DND-41 (cell line): ENCODE measurements at regions not wholly inside any gene's neighbourhood (a gene's known extent, or its start where the extent isn't known, plus 50 kb on each side); places are given as distances from the start of the nearest gene placed in this dataset.
"Not testable (repeated sequence)": the region's sequence is repeated elsewhere in the genome, so short reads cannot be mapped to it uniquely, and the experiment has no call there.

Source experiments
- ATAC-seq: fragments of 200-7000 bp; cut with Tn5 transposase; 3 replicates; pipeline ENCODE4 v1.9.1; 2021; ENCODE audit warnings: low read depth; ENCODE audit not compliant: insufficient read depth
- DNase-seq: peaks from one replicate; pipeline ENCODE4 v3.0.0-alpha.2; 2020
- H2AFZ ChIP-seq: 2 replicates; pipeline ENCODE4 v1.6.0; 2012; ENCODE audit warnings: low read depth, low read length
- H3K27ac ChIP-seq: 2 replicates; pipeline ENCODE4 v1.5.1; 2012; ENCODE audit warnings: low read length, inconsistent platforms
- H3K27me3 ChIP-seq: fragments of 200-600 bp; sonication (generic); 2 replicates; pipeline ENCODE4 v1.6.0; 2012; ENCODE audit warnings: low read length, mild to moderate bottlenecking, inconsistent platforms; ENCODE audit not compliant: insufficient read depth, poor library complexity
- H3K36me3 ChIP-seq: 2 replicates; pipeline ENCODE4 v1.5.1; 2012; ENCODE audit warnings: low read length, inconsistent platforms; ENCODE audit not compliant: insufficient read depth
- H3K4me1 ChIP-seq: 2 replicates; pipeline ENCODE4 v1.5.1; 2012; ENCODE audit warnings: mild to moderate bottlenecking, low read length; ENCODE audit not compliant: insufficient read depth
- H3K4me2 ChIP-seq: 2 replicates; pipeline ENCODE4 v1.6.0; 2012; ENCODE audit warnings: mild to moderate bottlenecking, moderate library complexity, low read length, inconsistent platforms; ENCODE audit not compliant: insufficient read depth
- H3K4me3 ChIP-seq, 2 experiments: fragments of 200-600 bp in 1 of 2; shearing (Covaris generic) in 1 of 2; 2 replicates each; pipeline ENCODE4 v1.5.1; 2012 to 2016; ENCODE audit warnings: inconsistent platforms in 2 of 2, low read length in 2 of 2, mild to moderate bottlenecking in 2 of 2, low read depth in 1 of 2, moderate library complexity in 1 of 2
- H3K79me2 ChIP-seq: 2 replicates; pipeline ENCODE4 v1.6.0; 2012; ENCODE audit warnings: low read length, inconsistent platforms; ENCODE audit not compliant: insufficient read depth
- H3K9ac ChIP-seq: 2 replicates; pipeline ENCODE4 v1.6.0; 2012; ENCODE audit warnings: low read depth, mild to moderate bottlenecking, inconsistent platforms, low read length, moderate library complexity
- H3K9me3 ChIP-seq: 2 replicates; pipeline ENCODE4 v1.5.1; 2012; ENCODE audit warnings: low read length, moderate library complexity, mild to moderate bottlenecking, inconsistent platforms; ENCODE audit not compliant: insufficient read depth, severe bottlenecking
- H4K20me1 ChIP-seq: 2 replicates; pipeline ENCODE4 v1.6.0; 2012; ENCODE audit warnings: low read length; ENCODE audit not compliant: insufficient read depth
- EZH2 ChIP-seq: IDR thresholded peaks from 3 replicates; pipeline ENCODE4 v1.6.1; 2012; ENCODE audit warnings: borderline replicate concordance, low read depth, mild to moderate bottlenecking, moderate library complexity, low read length, inconsistent platforms; ENCODE audit not compliant: severe bottlenecking
- TF ChIP-seq, protein P1 (sequence below): IDR thresholded peaks from 2 replicates; pipeline ENCODE4 v1.5.1; 2012; ENCODE audit warnings: borderline replicate concordance, low read length, moderate library complexity, mild to moderate bottlenecking; ENCODE audit not compliant: poor library complexity, severe bottlenecking; ENCODE audit errors: extremely low read depth

GRCh38 chr12:97647142-97647541 is 184.5 kb downstream of the RMST start:
- H2AFZ ChIP-seq, result no peak overlapping the region
- no peak overlapping the region for H3K9ac ChIP-seq
- no peaks in the 10 kb centered on the region for H4K20me1 ChIP-seq
- no peaks in the 10 kb centered on the region for H3K4me1 ChIP-seq
- H3K9me3 ChIP-seq, result no peaks in the 10 kb centered on the region
- no peaks in the 10 kb centered on the region for H3K79me2 ChIP-seq
- no peaks in the 10 kb centered on the region for H3K27me3 ChIP-seq
- ATAC-seq (no peak), DNase-seq (no peak)
- H3K27ac ChIP-seq, result no peak overlapping the region
- no peak overlapping the region for H3K4me2 ChIP-seq
- no peak overlapping the region for H3K4me3 ChIP-seq
- H3K36me3 ChIP-seq, result no peaks in the 10 kb centered on the region
- TF ChIP-seq, protein P1, sequence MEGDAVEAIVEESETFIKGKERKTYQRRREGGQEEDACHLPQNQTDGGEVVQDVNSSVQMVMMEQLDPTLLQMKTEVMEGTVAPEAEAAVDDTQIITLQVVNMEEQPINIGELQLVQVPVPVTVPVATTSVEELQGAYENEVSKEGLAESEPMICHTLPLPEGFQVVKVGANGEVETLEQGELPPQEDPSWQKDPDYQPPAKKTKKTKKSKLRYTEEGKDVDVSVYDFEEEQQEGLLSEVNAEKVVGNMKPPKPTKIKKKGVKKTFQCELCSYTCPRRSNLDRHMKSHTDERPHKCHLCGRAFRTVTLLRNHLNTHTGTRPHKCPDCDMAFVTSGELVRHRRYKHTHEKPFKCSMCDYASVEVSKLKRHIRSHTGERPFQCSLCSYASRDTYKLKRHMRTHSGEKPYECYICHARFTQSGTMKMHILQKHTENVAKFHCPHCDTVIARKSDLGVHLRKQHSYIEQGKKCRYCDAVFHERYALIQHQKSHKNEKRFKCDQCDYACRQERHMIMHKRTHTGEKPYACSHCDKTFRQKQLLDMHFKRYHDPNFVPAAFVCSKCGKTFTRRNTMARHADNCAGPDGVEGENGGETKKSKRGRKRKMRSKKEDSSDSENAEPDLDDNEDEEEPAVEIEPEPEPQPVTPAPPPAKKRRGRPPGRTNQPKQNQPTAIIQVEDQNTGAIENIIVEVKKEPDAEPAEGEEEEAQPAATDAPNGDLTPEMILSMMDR, result no peak
- TF ChIP-seq EZH2, result no peak

DNA sequence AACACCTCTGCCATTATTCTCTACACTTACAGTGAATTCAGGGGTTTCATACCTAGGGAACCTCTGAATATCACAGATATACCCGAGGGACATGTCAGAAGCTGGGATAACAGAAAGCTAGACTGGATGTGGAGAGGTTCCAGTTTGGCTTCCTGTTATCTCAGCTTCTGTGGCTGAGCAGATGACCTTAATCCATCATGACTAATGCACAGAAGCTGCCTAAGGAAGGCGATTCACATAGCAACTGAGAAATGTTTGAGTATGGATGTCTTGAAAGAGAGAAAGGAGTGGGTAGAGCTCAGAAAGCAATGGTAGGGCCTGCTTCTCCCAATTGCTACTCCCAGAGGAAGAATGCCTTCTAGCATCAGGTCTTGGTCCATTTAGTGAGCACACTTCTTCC is 187.6 kb downstream of the RMST start:
- Histone ChIP-seq H3K9ac (no peak overlapping the region), H3K27ac (no peak overlapping the region), H3K4me2 (no peak overlapping the region), H3K4me3 (no peak overlapping the region), H3K79me2 (no peaks in the 10 kb centered on the region), H4K20me1 (no peaks in the 10 kb centered on the region), H3K4me1 (no peaks in the 10 kb centered on the region), H3K36me3 (no peaks in the 10 kb centered on the region), H3K9me3 (no peaks in the 10 kb centered on the region), H2AFZ (no peak overlapping the region), H3K27me3 (no peaks in the 10 kb centered on the region)
- no peak for ATAC-seq
- TF ChIP-seq, protein P1, result no peak
- no peak for TF ChIP-seq EZH2
- no peak for DNase-seq

DNA sequence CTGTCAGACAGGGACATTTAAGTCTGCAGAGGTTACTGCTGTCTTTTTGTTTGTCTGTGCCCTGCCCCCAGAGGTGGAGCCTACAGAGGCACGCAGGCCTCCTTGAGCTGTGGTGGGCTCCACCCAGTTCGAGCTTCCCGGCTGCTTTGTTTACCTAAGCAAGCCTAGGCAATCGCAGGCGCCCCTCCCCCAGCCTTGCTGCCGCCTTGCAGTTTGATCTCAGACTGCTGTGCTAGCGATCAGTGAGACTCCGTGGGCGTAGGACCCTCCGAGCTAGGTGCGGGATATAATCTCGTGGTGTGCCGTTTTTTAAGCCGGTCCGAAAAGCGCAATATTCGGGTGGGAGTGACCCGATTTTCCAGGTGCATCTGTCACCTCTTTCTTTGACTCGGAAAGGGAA is 193.9 kb downstream of the RMST start:
- not testable (repeated sequence) for H4K20me1 ChIP-seq, H3K27me3 ChIP-seq, H3K9me3 ChIP-seq, H3K9ac ChIP-seq, H3K79me2 ChIP-seq, H3K4me3 ChIP-seq, DNase-seq, H3K4me2 ChIP-seq, ATAC-seq, H3K27ac ChIP-seq, H3K36me3 ChIP-seq, H2AFZ ChIP-seq, H3K4me1 ChIP-seq

- no peaks in the 10 kb centered on the region for H4K20me1 ChIP-seq
- H3K4me2 ChIP-seq, result no peak overlapping the region
- ATAC-seq (no peak), DNase-seq (no peak)
- H2AFZ ChIP-seq, result no peak overlapping the region
- no peak overlapping the region for H3K4me3 ChIP-seq
- H3K79me2 ChIP-seq, result no peaks in the 10 kb centered on the region
- H3K9me3 ChIP-seq, result peaks cover 5% of the 10 kb centered on the region
- H3K9ac ChIP-seq, result no peak overlapping the region
- TF ChIP-seq, protein P1, result no peak
- no peak for TF ChIP-seq EZH2
- H3K27me3 ChIP-seq, result no peaks in the 10 kb centered on the region
- no peaks in the 10 kb centered on the region for H3K4me1 ChIP-seq
- no peaks in the 10 kb centered on the region for H3K36me3 ChIP-seq
- H3K27ac ChIP-seq, result no peak overlapping the region
These were observed 196.7 kb downstream of the RMST start for GRCh38 chr12:97659117-97659880.
